Fibroblast of lung (primary cell): ENCODE measurements at regions not wholly inside any gene's neighbourhood (a gene's known extent, or its start where the extent isn't known, plus 50 kb on each side); places are given as distances from the start of the nearest gene placed in this dataset.

Experiments used
- EZH2 ChIP-seq: IDR thresholded peaks from 2 replicates; pipeline ENCODE4 v1.5.1; 2012; ENCODE audit warnings: low read length, control low read depth, mild to moderate bottlenecking; ENCODE audit errors: missing control alignments
- TF ChIP-seq, protein P1 (sequence below), 2 donors: IDR thresholded peaks in 1 of 2; conservative IDR thresholded peaks in 1 of 2; 1 replicate in 1 of 2; 2 replicates in 1 of 2; pipeline ENCODE4 v1.5.1; 2011 to 2012; ENCODE audit warnings: low read length in 2 of 2, control low read depth in 1 of 2, inconsistent platforms in 1 of 2, low read depth in 1 of 2, mild to moderate bottlenecking in 1 of 2

DNA sequence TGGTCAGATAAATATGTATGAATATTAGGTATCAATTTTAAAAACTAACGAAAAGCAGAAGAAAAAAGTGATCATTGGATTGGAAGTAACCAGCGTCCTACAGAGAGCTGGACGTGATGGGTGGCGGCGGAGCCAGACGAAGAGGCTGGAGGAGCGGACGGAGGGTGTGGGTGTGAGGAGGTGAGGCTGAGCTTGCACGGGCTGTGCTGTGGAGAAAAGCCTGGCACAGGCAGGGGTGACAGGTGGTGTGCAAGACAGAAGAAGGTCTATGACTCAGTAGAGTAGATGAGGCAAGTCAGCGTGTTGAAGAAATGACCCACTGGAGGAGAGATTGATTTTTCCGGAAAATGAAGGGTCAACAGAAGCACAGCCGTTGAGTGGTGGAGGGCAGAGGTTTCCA, 56.4 kb downstream of the FZD10 start:
- TF ChIP-seq, protein P1, sequence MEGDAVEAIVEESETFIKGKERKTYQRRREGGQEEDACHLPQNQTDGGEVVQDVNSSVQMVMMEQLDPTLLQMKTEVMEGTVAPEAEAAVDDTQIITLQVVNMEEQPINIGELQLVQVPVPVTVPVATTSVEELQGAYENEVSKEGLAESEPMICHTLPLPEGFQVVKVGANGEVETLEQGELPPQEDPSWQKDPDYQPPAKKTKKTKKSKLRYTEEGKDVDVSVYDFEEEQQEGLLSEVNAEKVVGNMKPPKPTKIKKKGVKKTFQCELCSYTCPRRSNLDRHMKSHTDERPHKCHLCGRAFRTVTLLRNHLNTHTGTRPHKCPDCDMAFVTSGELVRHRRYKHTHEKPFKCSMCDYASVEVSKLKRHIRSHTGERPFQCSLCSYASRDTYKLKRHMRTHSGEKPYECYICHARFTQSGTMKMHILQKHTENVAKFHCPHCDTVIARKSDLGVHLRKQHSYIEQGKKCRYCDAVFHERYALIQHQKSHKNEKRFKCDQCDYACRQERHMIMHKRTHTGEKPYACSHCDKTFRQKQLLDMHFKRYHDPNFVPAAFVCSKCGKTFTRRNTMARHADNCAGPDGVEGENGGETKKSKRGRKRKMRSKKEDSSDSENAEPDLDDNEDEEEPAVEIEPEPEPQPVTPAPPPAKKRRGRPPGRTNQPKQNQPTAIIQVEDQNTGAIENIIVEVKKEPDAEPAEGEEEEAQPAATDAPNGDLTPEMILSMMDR (conservative IDR thresholded peaks at IDR 0.05 in 1 of 2, IDR thresholded peaks at IDR 0.05 in 1 of 2; ENCODE audit: low read depth in 1 of 2, low read length in 2 of 2) = no peak
- TF ChIP-seq EZH2 = no peak
